Pancreas (tissue), 10 donors: ENCODE measurements at regions not wholly inside any gene's neighbourhood (a gene's known extent, or its start where the extent isn't known, plus 50 kb on each side); places are given as distances from the start of the nearest gene placed in this dataset.

ENCODE experiments used
- ATAC-seq, 4 donors: fragments of 200-7000 bp; cut with Tn5 transposase; one replicate each; pipeline versions ENCODE4 v1.8.0 to v1.9.1; 2020; ENCODE audit warnings: mild to moderate bottlenecking in 4 of 4, moderate library complexity in 4 of 4
- DNase-seq, 6 donors: peaks; one replicate each; pipeline ENCODE4 v3.0.0-alpha.2; 2020
- FAIRE-seq: peaks from 2 replicates; lab custom pipeline; 2012; peaks lifted over from hg19 to GRCh38; lab: Jason Lieb, UNC
- H3K27ac ChIP-seq, 4 donors: fragments of 200-600 bp; sonication (generic); 1 replicate in 3 of 4; 2 replicates in 1 of 4; pipeline versions ENCODE4 v1.5.0 to v1.8.0; 2020
- H3K27me3 ChIP-seq, 4 donors: fragments of 200-600 bp; one replicate each; pipeline ENCODE4 v1.8.0; 2021
- H3K36me3 ChIP-seq, 3 donors: fragments of 200-600 bp; sonication (generic) in 1 of 3; one replicate each; pipeline versions ENCODE4 v1.5.0 to v1.8.0; 2020 to 2021
- H3K4me1 ChIP-seq, 3 donors: fragments of 200-600 bp; one replicate each; pipeline ENCODE4 v1.8.0; 2021
- H3K4me3 ChIP-seq, 4 donors: fragments of 200-600 bp; sonication (generic) in 2 of 4; one replicate each; pipeline versions ENCODE4 v1.5.0 to v1.8.0; 2020 to 2021
- H3K9me3 ChIP-seq, 4 donors: fragments of 200-600 bp; one replicate each; pipeline ENCODE4 v1.8.0; 2021
- WGBS, 2 donors: extraction: QIAGEN DNeasy Blood & Tissue Kit; methylation state at CpG; one replicate each; pipeline ENCODE4 v1.1.7; 2013; 5-methylcytosine and 5-hydroxymethylcytosine counted together
- intact Hi-C, 3 donors: fragments of 100-400 bp; cut with DNase I; formaldehyde crosslinking; loops; one replicate each; pipeline versions ENCODE4 v1.11.1 to v1.14.2; 2022
- TF ChIP-seq, protein P1 (sequence below), 4 donors: fragments of 200-600 bp; sonication (generic) in 3 of 4; IDR thresholded peaks; one replicate each; pipeline versions ENCODE4 v1.5.0 to v1.8.0; 2021; ENCODE audit warnings: antibody characterized with exemption in 4 of 4
- donor health status: healthy with polysubstance abuse.
- donor health status: DM: no; HTN: no; CAD: no; lungs with moderate emphysema.
- donor health status: DM: no; HTN: no; CAD: no.
- donor health status: control.
- donor health status: control.
- donor health status: Bipolar disorder and iron deficiency.
- donor health status: DM: yes; HTN: yes; CAD: no.
- donor health status: DM: no; HTN: no; CAD: no.
- donor health status: DM: no; HTN: no; CAD: no.
- donor health status: DM: yes; HTN: yes; CAD: no.

DNA sequence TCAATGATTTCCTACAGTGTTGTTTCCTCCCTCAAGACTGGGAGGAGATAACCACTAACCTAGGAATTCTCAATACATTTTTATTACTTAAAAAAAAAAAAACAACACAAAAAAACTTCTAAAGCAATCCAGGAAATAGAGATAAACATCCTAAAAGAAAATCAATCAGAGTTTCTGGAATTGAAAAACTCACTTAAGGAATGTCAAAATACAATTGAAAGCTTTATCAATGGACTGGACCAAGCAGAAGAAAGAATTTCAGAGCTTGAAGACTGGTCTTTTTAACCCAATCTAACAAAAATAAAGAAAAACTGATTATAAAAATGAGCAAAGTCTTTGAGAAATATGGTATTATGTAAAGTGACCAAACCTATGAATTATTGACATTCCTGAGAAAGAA, 394.1 kb downstream of the XPNPEP1 start:
- no peak for ATAC-seq
- Histone ChIP-seq H3K27me3 (no peaks in the 10 kb centered on the region), H3K36me3 (no peaks in the 10 kb centered on the region), H3K4me1 (no peaks in the 10 kb centered on the region), H3K27ac (no peak overlapping the region), H3K9me3 (no peaks in the 10 kb centered on the region), H3K4me3 (no peak overlapping the region)
- FAIRE-seq = no peak
- intact Hi-C loops = no loop called here
- TF ChIP-seq, protein P1, sequence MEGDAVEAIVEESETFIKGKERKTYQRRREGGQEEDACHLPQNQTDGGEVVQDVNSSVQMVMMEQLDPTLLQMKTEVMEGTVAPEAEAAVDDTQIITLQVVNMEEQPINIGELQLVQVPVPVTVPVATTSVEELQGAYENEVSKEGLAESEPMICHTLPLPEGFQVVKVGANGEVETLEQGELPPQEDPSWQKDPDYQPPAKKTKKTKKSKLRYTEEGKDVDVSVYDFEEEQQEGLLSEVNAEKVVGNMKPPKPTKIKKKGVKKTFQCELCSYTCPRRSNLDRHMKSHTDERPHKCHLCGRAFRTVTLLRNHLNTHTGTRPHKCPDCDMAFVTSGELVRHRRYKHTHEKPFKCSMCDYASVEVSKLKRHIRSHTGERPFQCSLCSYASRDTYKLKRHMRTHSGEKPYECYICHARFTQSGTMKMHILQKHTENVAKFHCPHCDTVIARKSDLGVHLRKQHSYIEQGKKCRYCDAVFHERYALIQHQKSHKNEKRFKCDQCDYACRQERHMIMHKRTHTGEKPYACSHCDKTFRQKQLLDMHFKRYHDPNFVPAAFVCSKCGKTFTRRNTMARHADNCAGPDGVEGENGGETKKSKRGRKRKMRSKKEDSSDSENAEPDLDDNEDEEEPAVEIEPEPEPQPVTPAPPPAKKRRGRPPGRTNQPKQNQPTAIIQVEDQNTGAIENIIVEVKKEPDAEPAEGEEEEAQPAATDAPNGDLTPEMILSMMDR (IDR thresholded peaks at IDR 0.05) = no peak
- no peak for DNase-seq

DNA sequence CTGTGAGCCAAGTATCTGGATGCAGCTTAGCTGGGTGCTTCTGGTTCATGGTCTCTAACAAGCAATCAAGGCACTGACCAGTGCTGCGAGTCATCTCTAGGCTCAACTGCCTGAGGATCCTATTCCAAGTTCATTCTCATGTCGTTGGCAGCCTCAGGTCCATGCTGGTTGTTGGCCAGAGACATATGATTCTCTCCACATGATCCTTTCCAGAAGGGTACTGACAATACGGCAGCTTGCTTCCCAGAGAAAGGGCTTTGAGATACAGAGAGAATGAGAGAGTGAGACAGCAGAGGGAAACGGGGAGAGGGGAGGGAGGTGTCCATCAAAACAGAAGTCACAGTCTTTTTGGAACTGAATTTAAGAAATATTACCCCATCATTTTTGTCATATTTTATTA, 405.6 kb downstream of the XPNPEP1 start:
- DNase-seq (no peak), FAIRE-seq (no peak), ATAC-seq (no peak)
- H3K27ac ChIP-seq = no peak overlapping the region
- no peak overlapping the region for H3K4me3 ChIP-seq
- TF ChIP-seq, protein P1 (IDR thresholded peaks at IDR 0.05) = no peak
- H3K4me1 ChIP-seq = no peaks in the 10 kb centered on the region
- WGBS, 2 donors = 65 to 72% methylated on average over 4 of the region's 4 CpGs
- no peaks in the 10 kb centered on the region for H3K36me3 ChIP-seq
- H3K9me3 ChIP-seq = no peaks in the 10 kb centered on the region
- intact Hi-C loops = no loop called here
- H3K27me3 ChIP-seq = no peaks in the 10 kb centered on the region

DNA sequence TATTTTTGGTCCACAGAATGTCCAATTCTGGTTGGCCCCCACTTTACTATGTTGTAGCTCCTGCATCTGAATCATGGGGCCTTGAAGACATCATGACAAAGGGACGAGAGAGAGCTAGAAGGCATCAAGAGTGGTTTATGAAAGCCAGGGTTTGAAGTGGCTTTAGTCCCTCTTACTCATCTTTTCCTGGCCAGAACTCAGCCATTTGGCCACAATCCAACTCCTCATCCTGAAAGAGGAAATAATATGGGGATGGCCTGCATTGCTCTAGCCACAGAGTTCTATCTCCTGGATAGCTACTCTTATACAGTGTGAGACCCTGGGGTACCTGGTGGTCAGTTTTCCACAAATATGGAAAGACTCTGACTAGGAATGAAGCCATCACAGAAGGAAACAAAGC, 418.9 kb downstream of the XPNPEP1 start:
- 0 to 46% methylated on average over 1 of the region's 1 CpG for WGBS, 2 donors
- no peak overlapping the region for H3K27ac ChIP-seq
- FAIRE-seq (no peak), DNase-seq (no peak), ATAC-seq (no peak)
- H3K4me1 ChIP-seq = no peaks in the 10 kb centered on the region
- no peaks in the 10 kb centered on the region for H3K9me3 ChIP-seq
- no peak overlapping the region for H3K4me3 ChIP-seq
- no peaks in the 10 kb centered on the region for H3K36me3 ChIP-seq
- H3K27me3 ChIP-seq = no peaks in the 10 kb centered on the region
- intact Hi-C loops = no loop called here
- TF ChIP-seq, protein P1 (IDR thresholded peaks at IDR 0.05) = no peak

DNA sequence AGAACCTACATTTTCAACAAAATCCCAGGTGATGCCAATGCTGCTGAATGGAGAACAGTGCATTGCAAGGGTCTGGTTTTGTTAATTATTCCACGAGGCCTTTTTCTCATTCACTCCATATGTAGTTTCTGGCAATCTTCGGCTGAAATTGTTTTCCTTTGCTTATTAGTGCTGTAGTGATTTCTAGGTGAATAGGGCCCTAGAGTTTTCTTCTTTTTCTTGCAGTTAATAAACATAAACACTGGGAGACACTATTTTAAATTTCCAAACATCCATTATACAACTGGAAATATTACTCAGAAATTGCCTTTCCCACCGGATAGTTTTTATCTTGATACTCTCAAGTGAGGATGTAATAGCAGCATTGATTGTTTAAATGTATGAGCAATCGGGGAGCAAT, 435.6 kb downstream of the XPNPEP1 start:
- intact Hi-C loops = no loop called here
- DNase-seq (no peak), FAIRE-seq (no peak), ATAC-seq (no peak)
- Histone ChIP-seq H3K36me3 (no peaks in the 10 kb centered on the region), H3K4me1 (no peaks in the 10 kb centered on the region), H3K9me3 (no peaks in the 10 kb centered on the region), H3K27me3 (no peaks in the 10 kb centered on the region), H3K4me3 (no peak overlapping the region), H3K27ac (no peak overlapping the region)
- 67 to 79% methylated on average over 4 of the region's 4 CpGs for WGBS, 2 donors
- TF ChIP-seq, protein P1 (IDR thresholded peaks at IDR 0.05) = no peak

DNA sequence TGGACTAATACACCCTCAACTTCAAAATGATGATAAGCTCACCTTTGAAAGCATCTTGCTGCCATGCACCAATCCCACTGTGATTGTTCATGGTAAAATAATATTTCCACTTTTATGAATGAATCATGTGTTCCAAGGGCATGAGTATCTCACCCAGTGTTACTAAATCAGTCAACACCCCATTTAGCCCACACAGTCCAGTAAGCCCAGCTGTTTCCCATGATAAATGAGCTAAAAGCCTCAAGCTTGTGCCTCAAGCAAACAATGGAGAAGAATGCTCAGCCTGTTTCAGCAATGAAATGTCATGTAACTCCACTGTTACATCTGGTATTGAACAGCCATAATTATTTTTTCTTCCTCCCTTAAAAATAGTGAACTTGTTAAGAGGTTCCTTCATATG, 442.5 kb downstream of the XPNPEP1 start:
- no peaks in the 10 kb centered on the region for H3K36me3 ChIP-seq
- no peak overlapping the region for H3K27ac ChIP-seq
- FAIRE-seq = no peak
- ATAC-seq = no peak
- DNase-seq = no peak
- H3K4me1 ChIP-seq = no peaks in the 10 kb centered on the region
- TF ChIP-seq, protein P1 (IDR thresholded peaks at IDR 0.05) = no peak
- no peaks in the 10 kb centered on the region for H3K27me3 ChIP-seq
- no peak overlapping the region for H3K4me3 ChIP-seq
- peaks cover 0 to 4% (median 0%) of the 10 kb centered on the region in 4 donors for H3K9me3 ChIP-seq
- intact Hi-C loops = no loop called here
